ENCODE measurements at regions not wholly inside any gene's neighbourhood (a gene's known extent, or its start where the extent isn't known, plus 50 kb on each side); places are given as distances from the start of the nearest gene placed in this dataset.

- no peak for TF ChIP-seq TCF7 (IDR thresholded peaks at IDR 0.05; ENCODE audit: borderline replicate concordance)
These were observed 260.4 kb upstream of the FANCL start (continued) for GRCh38 chr2:58501371-58502160.

- ATAC-seq (no peak), DNase-seq (ENCODE audit: low read depth, low spot score) (no peak), FAIRE-seq (no peak)
- in situ Hi-C loops (cut with MboI) (no loop called here), intact Hi-C loops (cut with micrococcal nuclease; ENCODE audit: unreplicated experiment) (no loop called here)
- TF ChIP-seq NFYA (IDR thresholded peaks at IDR 0.05; ENCODE audit: borderline replicate concordance, low read depth, low read length): no peak
- no peak for TF ChIP-seq TCF3 (IDR thresholded peaks at IDR 0.05; ENCODE audit: borderline replicate concordance, insufficient read depth, low read depth, low read length)
- no peak for TF ChIP-seq ETV6 (conservative IDR thresholded peaks at IDR 0.05 in 1 of 2, IDR thresholded peaks at IDR 0.05 in 1 of 2; ENCODE audit: borderline replicate concordance in 1 of 2, low read depth in 1 of 2)
- no peak for TF ChIP-seq MTA3 (IDR thresholded peaks at IDR 0.05; ENCODE audit: borderline replicate concordance, low read length)
- TF ChIP-seq MEF2A (IDR thresholded peaks at IDR 0.05; ENCODE audit: insufficient read depth, low read depth, low read length): no peak
- TF ChIP-seq EGR1 (IDR thresholded peaks at IDR 0.05; ENCODE audit: borderline replicate concordance in 1 of 2, low read depth in 2 of 2, low read length in 2 of 2): no peak
- TF ChIP-seq HDAC2 (IDR thresholded peaks at IDR 0.05): no peak
- no peak for TF ChIP-seq TCF7 (IDR thresholded peaks at IDR 0.05; ENCODE audit: borderline replicate concordance)
- no peak for TF ChIP-seq MEF2B (IDR thresholded peaks at IDR 0.05; ENCODE audit: partially characterized antibody, poor library complexity, severe bottlenecking)
- TF ChIP-seq ATF2 (IDR thresholded peaks at IDR 0.05; ENCODE audit: low read length): no peak
- no peak for TF ChIP-seq NR2C2 (IDR thresholded peaks at IDR 0.05; ENCODE audit: borderline replicate concordance, control insufficient read depth, insufficient read length, low read depth)
- no peak for TF ChIP-seq JUNB (IDR thresholded peaks at IDR 0.05)
- ChIA-PET SMC1A (ENCODE audit: uncharacterized antibody, unreplicated experiment) (no interaction called here), POLR2A (no interaction called here), CTCF (no interaction called here), RAD21 (ENCODE audit: unreplicated experiment) (no interaction called here)
- Histone ChIP-seq H3K36me3 (ENCODE audit: control insufficient read depth in 2 of 2, insufficient read depth in 2 of 2, low read length in 1 of 2) (no peaks in the 10 kb centered on the region), H3K4me1 (ENCODE audit: control insufficient read depth, insufficient read depth, low read length) (no peaks in the 10 kb centered on the region), H3K79me2 (ENCODE audit: control insufficient read depth, insufficient read depth, low read length) (no peaks in the 10 kb centered on the region), H3K9ac (ENCODE audit: control insufficient read depth, insufficient read depth, low read length) (no peak overlapping the region), H3K4me3 (no peak overlapping the region), H2AFZ (ENCODE audit: control insufficient read depth, low read depth, low read length) (no peak overlapping the region), H3K9me3 (replicated peaks; ENCODE audit: control insufficient read depth, insufficient read depth, low read length) (no peaks in the 10 kb centered on the region), H3K27ac (ENCODE audit: control insufficient read depth, insufficient read depth) (no peak overlapping the region), H4K20me1 (ENCODE audit: control insufficient read depth, insufficient read depth) (no peaks in the 10 kb centered on the region), H3K4me2 (ENCODE audit: control insufficient read depth, insufficient read depth) (no peak overlapping the region), H3K27me3 (replicated peaks in 1 of 2; ENCODE audit: control insufficient read depth in 2 of 2, insufficient read depth in 2 of 2, low read length in 1 of 2) (no peaks in the 10 kb centered on the region; a peak in 1 of 4 replicates)
- 15% methylated on average over 3 of the region's 3 CpGs for WGBS (ENCODE audit: insufficient coverage, insufficient replicate concordance, low lambda C conversion rate, missing lambda C conversion rate)
- no TSS peak for BruUV-seq (replicated peaks)
These were observed 256.0 kb upstream of the FANCL start for GRCh38 chr2:58497168-58497567.

Measured in GM12878 (cell line).